ENCODE measurements at regions not wholly inside any gene's neighbourhood (a gene's known extent, or its start where the extent isn't known, plus 50 kb on each side); places are given as distances from the start of the nearest gene placed in this dataset.

DNA sequence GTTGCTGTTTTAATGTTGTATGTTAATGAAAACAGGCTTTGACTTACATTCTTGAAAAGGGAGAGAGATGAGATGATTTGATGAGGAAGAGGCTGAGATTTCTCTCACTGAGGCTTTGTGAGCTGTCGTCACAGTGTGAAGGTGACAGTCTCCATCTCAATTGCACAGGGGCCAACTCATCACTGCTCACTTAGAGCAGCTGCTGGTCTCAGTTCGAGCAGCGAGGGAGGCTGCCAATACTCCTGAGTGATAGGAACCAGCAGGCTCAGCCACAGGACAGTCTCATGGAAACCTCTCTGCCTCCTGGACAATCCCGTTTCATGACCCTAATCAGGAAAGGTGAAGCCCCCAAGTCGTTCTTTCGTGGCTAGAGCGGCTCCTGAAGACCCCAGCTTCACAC, 170.7 kb upstream of the SOX11 start:
- TF ChIP-seq, protein P1, sequence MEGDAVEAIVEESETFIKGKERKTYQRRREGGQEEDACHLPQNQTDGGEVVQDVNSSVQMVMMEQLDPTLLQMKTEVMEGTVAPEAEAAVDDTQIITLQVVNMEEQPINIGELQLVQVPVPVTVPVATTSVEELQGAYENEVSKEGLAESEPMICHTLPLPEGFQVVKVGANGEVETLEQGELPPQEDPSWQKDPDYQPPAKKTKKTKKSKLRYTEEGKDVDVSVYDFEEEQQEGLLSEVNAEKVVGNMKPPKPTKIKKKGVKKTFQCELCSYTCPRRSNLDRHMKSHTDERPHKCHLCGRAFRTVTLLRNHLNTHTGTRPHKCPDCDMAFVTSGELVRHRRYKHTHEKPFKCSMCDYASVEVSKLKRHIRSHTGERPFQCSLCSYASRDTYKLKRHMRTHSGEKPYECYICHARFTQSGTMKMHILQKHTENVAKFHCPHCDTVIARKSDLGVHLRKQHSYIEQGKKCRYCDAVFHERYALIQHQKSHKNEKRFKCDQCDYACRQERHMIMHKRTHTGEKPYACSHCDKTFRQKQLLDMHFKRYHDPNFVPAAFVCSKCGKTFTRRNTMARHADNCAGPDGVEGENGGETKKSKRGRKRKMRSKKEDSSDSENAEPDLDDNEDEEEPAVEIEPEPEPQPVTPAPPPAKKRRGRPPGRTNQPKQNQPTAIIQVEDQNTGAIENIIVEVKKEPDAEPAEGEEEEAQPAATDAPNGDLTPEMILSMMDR (IDR thresholded peaks at IDR 0.05; ENCODE audit: low read depth, low read length, poor library complexity, severe bottlenecking): no peak
- no peak for TF ChIP-seq EZH2phosphoT487 (IDR thresholded peaks at IDR 0.05; ENCODE audit: borderline replicate concordance, low read length)
